IPS-20b (cell line): ENCODE measurements at regions not wholly inside any gene's neighbourhood (a gene's known extent, or its start where the extent isn't known, plus 50 kb on each side); places are given as distances from the start of the nearest gene placed in this dataset.

Experiments
- H3K27ac ChIP-seq: one replicate; pipeline ENCODE4 v1.5.1; 2013; ENCODE audit warnings: low read length
- H3K27me3 ChIP-seq: 2 replicates; pipeline ENCODE4 v1.6.1; 2013; ENCODE audit warnings: mild to moderate bottlenecking, low read length, inconsistent platforms; ENCODE audit not compliant: insufficient read depth
- H3K36me3 ChIP-seq: 2 replicates; pipeline ENCODE4 v1.6.1; 2013; ENCODE audit warnings: low read depth, mild to moderate bottlenecking, inconsistent platforms, low read length, moderate library complexity; ENCODE audit not compliant: insufficient read depth
- H3K4me1 ChIP-seq: 2 replicates; pipeline ENCODE4 v1.6.1; 2013; ENCODE audit warnings: mild to moderate bottlenecking, control low read depth, inconsistent platforms, low read length, moderate library complexity; ENCODE audit not compliant: insufficient read depth
- H3K4me3 ChIP-seq: 2 replicates; pipeline ENCODE4 v1.5.1; 2013; ENCODE audit warnings: mild to moderate bottlenecking, low read length, inconsistent platforms
- H3K9ac ChIP-seq: 2 replicates; pipeline ENCODE4 v1.6.1; 2013; ENCODE audit warnings: low read depth, mild to moderate bottlenecking, inconsistent platforms, low read length, moderate library complexity
- H3K9me3 ChIP-seq: 2 replicates; pipeline ENCODE4 v1.6.1; 2013; ENCODE audit warnings: mild to moderate bottlenecking, low read depth, low read length, inconsistent platforms; ENCODE audit not compliant: insufficient read depth

DNA sequence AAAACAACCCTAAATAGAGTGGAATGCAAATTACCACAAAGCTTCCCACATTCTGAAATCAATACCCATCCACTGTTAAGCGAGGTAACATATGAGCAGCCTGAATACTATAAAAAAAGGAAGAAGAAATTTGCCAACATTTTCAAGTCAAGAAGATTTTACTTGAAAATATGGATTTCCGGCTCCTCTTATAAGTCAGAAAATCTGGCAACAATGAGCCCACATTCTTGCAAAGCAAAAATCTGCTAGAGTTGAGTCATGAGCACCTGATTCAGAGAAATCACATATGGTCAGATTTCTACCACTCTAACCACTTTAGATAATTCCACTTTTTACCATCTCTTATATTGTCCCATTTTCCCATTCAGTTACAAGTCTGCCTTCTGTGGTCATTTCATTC is 395.7 kb downstream of the DTHD1 start:
- Histone ChIP-seq H3K4me3 (no peak overlapping the region), H3K27ac (no peak overlapping the region), H3K27me3 (no peaks in the 10 kb centered on the region), H3K4me1 (no peaks in the 10 kb centered on the region), H3K36me3 (no peaks in the 10 kb centered on the region), H3K9ac (no peak overlapping the region), H3K9me3 (no peaks in the 10 kb centered on the region)

GRCh38 chr4:36677874-36678273 is 396.5 kb downstream of the DTHD1 start:
- Histone ChIP-seq H3K9ac (no peak overlapping the region), H3K36me3 (no peaks in the 10 kb centered on the region), H3K4me3 (no peak overlapping the region), H3K9me3 (no peaks in the 10 kb centered on the region), H3K27me3 (no peaks in the 10 kb centered on the region), H3K27ac (no peak overlapping the region), H3K4me1 (no peaks in the 10 kb centered on the region)

DNA sequence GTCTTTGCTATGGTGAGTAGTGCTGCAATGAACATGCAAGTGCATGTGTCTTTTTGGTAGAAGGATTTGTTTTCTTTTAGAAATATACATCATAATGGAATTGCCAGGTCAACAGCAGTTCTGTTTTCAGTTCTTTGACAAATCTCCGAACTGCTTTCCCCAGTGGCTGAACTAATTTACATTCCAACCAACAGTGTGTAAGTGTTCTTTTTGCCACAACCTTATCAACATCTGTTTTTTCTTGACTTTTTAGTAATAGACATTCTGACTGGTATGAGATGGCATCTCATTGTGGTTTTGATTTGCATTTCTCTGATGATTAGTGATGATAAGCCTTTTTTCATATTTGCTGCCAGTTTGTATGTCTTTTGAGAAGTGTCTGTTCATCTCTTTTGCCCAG is 406.3 kb downstream of the DTHD1 start:
- Histone ChIP-seq H3K9ac (no peak overlapping the region), H3K27me3 (no peaks in the 10 kb centered on the region), H3K36me3 (no peaks in the 10 kb centered on the region), H3K4me1 (no peaks in the 10 kb centered on the region), H3K4me3 (no peak overlapping the region), H3K27ac (no peak overlapping the region), H3K9me3 (peaks cover 8% of the 10 kb centered on the region)

- Histone ChIP-seq H3K27ac (no peak overlapping the region), H3K36me3 (no peaks in the 10 kb centered on the region), H3K4me1 (no peaks in the 10 kb centered on the region), H3K4me3 (no peak overlapping the region), H3K9ac (no peak overlapping the region), H3K9me3 (peaks cover 8% of the 10 kb centered on the region), H3K27me3 (no peaks in the 10 kb centered on the region)
Observed at GRCh38 chr4:36692586-36692985, 411.2 kb downstream of the DTHD1 start.

GRCh38 chr4:36702245-36702644 is 420.8 kb downstream of the DTHD1 start:
- H3K9me3 ChIP-seq = peaks cover 16% of the 10 kb centered on the region
- no peaks in the 10 kb centered on the region; the same call in 1 of the 2 replicates for H3K4me1 ChIP-seq
- H3K27me3 ChIP-seq = no peaks in the 10 kb centered on the region
- no peak overlapping the region for H3K9ac ChIP-seq
- H3K4me3 ChIP-seq = no peak overlapping the region
- no peak overlapping the region for H3K27ac ChIP-seq
- H3K36me3 ChIP-seq = no peaks in the 10 kb centered on the region

GRCh38 chr4:36704289-36704688 is 422.9 kb downstream of the DTHD1 start:
- Histone ChIP-seq H3K9me3 (peaks cover 16% of the 10 kb centered on the region), H3K4me1 (no peaks in the 10 kb centered on the region; the same call in 1 of the 2 replicates), H3K4me3 (no peak overlapping the region), H3K36me3 (no peaks in the 10 kb centered on the region), H3K27ac (no peak overlapping the region), H3K27me3 (no peaks in the 10 kb centered on the region), H3K9ac (no peak overlapping the region)

- Histone ChIP-seq H3K9ac (no peak overlapping the region), H3K36me3 (no peaks in the 10 kb centered on the region), H3K4me3 (no peak overlapping the region), H3K4me1 (no peaks in the 10 kb centered on the region), H3K27me3 (no peaks in the 10 kb centered on the region), H3K27ac (no peak overlapping the region), H3K9me3 (no peaks in the 10 kb centered on the region)
Observed at GRCh38 chr4:36709991-36710390, 428.6 kb downstream of the DTHD1 start.

DNA sequence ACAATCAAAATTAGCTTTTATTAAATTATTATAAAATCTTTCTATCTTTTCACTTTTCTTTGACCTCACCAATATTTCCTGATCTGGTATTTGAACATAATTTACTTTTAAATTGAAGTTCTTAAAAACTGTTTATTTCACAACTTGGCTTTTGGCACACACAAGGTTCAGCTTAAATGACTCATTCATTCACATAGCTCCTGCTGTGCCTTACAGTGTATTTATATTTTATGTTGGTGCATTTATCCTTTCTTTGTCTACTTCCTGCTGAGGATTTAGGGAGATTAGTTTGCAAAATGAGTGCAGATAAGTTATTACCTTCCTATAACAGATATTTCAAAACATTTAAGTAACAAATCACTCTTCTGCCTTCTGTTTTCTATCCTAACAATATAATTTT is 430.6 kb downstream of the DTHD1 start:
- Histone ChIP-seq H3K36me3 (no peaks in the 10 kb centered on the region), H3K4me1 (no peaks in the 10 kb centered on the region), H3K27me3 (no peaks in the 10 kb centered on the region), H3K27ac (no peak overlapping the region), H3K9ac (no peak overlapping the region), H3K4me3 (no peak overlapping the region), H3K9me3 (no peaks in the 10 kb centered on the region)

DNA sequence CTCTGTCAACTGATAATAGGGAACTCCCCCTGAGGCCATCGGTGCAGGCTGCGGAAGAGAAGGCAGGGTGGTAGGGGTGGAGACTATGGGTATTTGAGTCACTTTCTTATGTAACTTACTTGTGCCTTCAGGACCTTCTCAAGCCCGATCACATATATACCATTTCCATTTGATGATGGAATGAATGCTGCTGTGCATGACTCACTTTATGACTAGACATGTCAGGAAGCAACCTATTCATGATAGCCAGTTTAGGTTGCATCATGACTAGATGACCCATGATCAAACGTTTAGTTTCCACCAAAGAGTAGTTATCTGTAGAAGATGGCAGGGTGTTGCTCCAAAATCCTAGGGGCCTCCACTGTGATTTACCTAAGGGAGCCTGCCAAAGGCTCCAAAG is 435.5 kb downstream of the DTHD1 start:
- Histone ChIP-seq H3K27ac (no peak overlapping the region), H3K36me3 (no peaks in the 10 kb centered on the region), H3K4me1 (no peaks in the 10 kb centered on the region), H3K9ac (no peak overlapping the region), H3K4me3 (no peak overlapping the region), H3K9me3 (no peaks in the 10 kb centered on the region), H3K27me3 (no peaks in the 10 kb centered on the region)

DNA sequence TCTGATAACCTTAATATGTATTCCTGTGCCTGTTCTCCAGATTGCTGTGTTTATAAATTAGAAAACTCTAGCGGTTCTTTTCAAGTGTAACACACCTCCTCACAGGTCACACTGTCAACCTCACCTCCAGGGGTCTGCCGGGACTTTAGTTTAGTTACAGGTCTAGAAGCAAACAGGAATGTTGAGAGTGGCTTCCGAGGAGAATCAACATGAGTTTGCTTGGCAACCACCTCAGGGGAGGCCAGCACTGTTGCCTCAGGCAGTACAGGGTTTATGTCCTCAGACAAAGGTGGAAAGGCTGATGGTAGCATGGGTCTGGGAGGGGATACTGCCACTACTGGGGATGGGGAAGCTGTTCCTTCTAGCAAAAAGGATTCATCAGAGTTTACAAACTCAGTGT is 438.0 kb downstream of the DTHD1 start:
- no peaks in the 10 kb centered on the region for H3K27me3 ChIP-seq

GRCh38 chr4:36722986-36723385 is 441.6 kb downstream of the DTHD1 start:
- H3K4me3 ChIP-seq = no peak overlapping the region
- no peaks in the 10 kb centered on the region for H3K27me3 ChIP-seq
- no peaks in the 10 kb centered on the region for H3K36me3 ChIP-seq
- H3K27ac ChIP-seq = no peak overlapping the region
- no peaks in the 10 kb centered on the region for H3K9me3 ChIP-seq
- no peak overlapping the region for H3K9ac ChIP-seq
- H3K4me1 ChIP-seq = no peaks in the 10 kb centered on the region

More for the DNA sequence above, 438.0 kb downstream of the DTHD1 start:
- no peak overlapping the region for H3K27ac ChIP-seq
- no peaks in the 10 kb centered on the region for H3K4me1 ChIP-seq
- no peak overlapping the region for H3K9ac ChIP-seq
- no peak overlapping the region for H3K4me3 ChIP-seq
- H3K36me3 ChIP-seq = no peaks in the 10 kb centered on the region
- no peaks in the 10 kb centered on the region for H3K9me3 ChIP-seq

- H3K4me3 ChIP-seq = no peak overlapping the region
- H3K9ac ChIP-seq = no peak overlapping the region
- no peak overlapping the region for H3K27ac ChIP-seq
- no peaks in the 10 kb centered on the region for H3K4me1 ChIP-seq
- no peaks in the 10 kb centered on the region for H3K36me3 ChIP-seq
- H3K27me3 ChIP-seq = no peaks in the 10 kb centered on the region
- no peaks in the 10 kb centered on the region for H3K9me3 ChIP-seq
Observed at GRCh38 chr4:36734334-36734733, 452.9 kb downstream of the DTHD1 start.

GRCh38 chr4:36737691-36738090 is 456.3 kb downstream of the DTHD1 start:
- no peaks in the 10 kb centered on the region for H3K9me3 ChIP-seq
- H3K9ac ChIP-seq = no peak overlapping the region
- no peak overlapping the region for H3K4me3 ChIP-seq
- no peaks in the 10 kb centered on the region for H3K36me3 ChIP-seq
- H3K4me1 ChIP-seq = no peaks in the 10 kb centered on the region
- H3K27ac ChIP-seq = no peak overlapping the region
- H3K27me3 ChIP-seq = no peaks in the 10 kb centered on the region
